Mesenchymal stem cell (in vitro differentiated cells and primary cell): ENCODE measurements at regions not wholly inside any gene's neighbourhood (a gene's known extent, or its start where the extent isn't known, plus 50 kb on each side); places are given as distances from the start of the nearest gene placed in this dataset.

ENCODE experiments used
- DNase-seq: peaks from one replicate; pipeline ENCODE4 v3.0.0-alpha.2; 2013
- H2AFZ ChIP-seq: one replicate; pipeline ENCODE4 v1.6.1; 2013; ENCODE audit warnings: low read depth, mild to moderate bottlenecking, control low read depth, inconsistent platforms, low read length, moderate library complexity
- H2AK5ac ChIP-seq: 2 replicates; pipeline ENCODE4 v1.6.1; 2013; ENCODE audit warnings: low read length, moderate library complexity, mild to moderate bottlenecking, inconsistent platforms; ENCODE audit not compliant: severe bottlenecking
- H2BK120ac ChIP-seq: one replicate; pipeline ENCODE4 v1.6.1; 2013; ENCODE audit warnings: low read depth, mild to moderate bottlenecking, inconsistent platforms, low read length, moderate library complexity
- H2BK12ac ChIP-seq, 2 experiments: one replicate each; pipeline ENCODE4 v1.6.1; 2013; ENCODE audit warnings: inconsistent platforms in 2 of 2, low read length in 2 of 2, mild to moderate bottlenecking in 2 of 2, moderate library complexity in 2 of 2, control low read depth in 1 of 2
- H2BK15ac ChIP-seq: one replicate; pipeline ENCODE4 v1.6.1; 2013; ENCODE audit warnings: mild to moderate bottlenecking, low read depth, inconsistent platforms; ENCODE audit not compliant: poor library complexity, severe bottlenecking
- H2BK5ac ChIP-seq: 2 replicates; pipeline ENCODE4 v1.6.1; 2013; ENCODE audit warnings: low read depth, mild to moderate bottlenecking, low read length, control low read depth, inconsistent platforms; ENCODE audit not compliant: poor library complexity, severe bottlenecking
- H3K14ac ChIP-seq, 2 experiments: one replicate each; pipeline ENCODE4 v1.6.1; 2013; ENCODE audit warnings: inconsistent platforms in 2 of 2, low read length in 2 of 2, control low read depth in 1 of 2, mild to moderate bottlenecking in 1 of 2, moderate library complexity in 1 of 2
- H3K18ac ChIP-seq, 2 experiments: one replicate each; pipeline ENCODE4 v1.6.1; 2013; ENCODE audit warnings: inconsistent platforms in 2 of 2, low read length in 2 of 2, control low read depth in 1 of 2, low read depth in 1 of 2, mild to moderate bottlenecking in 1 of 2
- H3K23ac ChIP-seq, 2 experiments: one replicate each; pipeline ENCODE4 v1.6.1; 2013; ENCODE audit warnings: inconsistent platforms in 2 of 2, low read length in 2 of 2, mild to moderate bottlenecking in 2 of 2, moderate library complexity in 2 of 2, control low read depth in 1 of 2
- H3K27ac ChIP-seq: 2 replicates; pipeline ENCODE4 v1.5.1; 2013; ENCODE audit warnings: mild to moderate bottlenecking, moderate library complexity, low read length, control low read depth, inconsistent platforms; ENCODE audit not compliant: poor library complexity, severe bottlenecking
- H3K27me3 ChIP-seq, 2 experiments: 2 replicates each; pipeline versions ENCODE4 v1.6.1 to v1.7.0; 2013; ENCODE audit warnings: low read length in 2 of 2, mild to moderate bottlenecking in 2 of 2, moderate library complexity in 2 of 2, control low read depth in 1 of 2, inconsistent platforms in 1 of 2; ENCODE audit not compliant: control insufficient read depth in 1 of 2, insufficient read depth in 1 of 2
- H3K36me3 ChIP-seq, 2 experiments: 2 replicates each; pipeline versions ENCODE4 v1.6.1 to v1.7.0; 2013; ENCODE audit warnings: low read length in 2 of 2, control low read depth in 1 of 2, inconsistent platforms in 1 of 2, low read depth in 1 of 2, mild to moderate bottlenecking in 1 of 2; ENCODE audit not compliant: insufficient read depth in 2 of 2, control insufficient read depth in 1 of 2
- H3K4ac ChIP-seq, 2 experiments: one replicate each; pipeline ENCODE4 v1.6.1; 2013; ENCODE audit warnings: inconsistent platforms in 2 of 2, low read length in 2 of 2, mild to moderate bottlenecking in 2 of 2, moderate library complexity in 2 of 2, control low read depth in 1 of 2, low read depth in 1 of 2
- H3K4me1 ChIP-seq: 2 replicates; pipeline ENCODE4 v1.6.1; 2013; ENCODE audit warnings: low read depth, low read length, control low read depth; ENCODE audit not compliant: control insufficient read depth, insufficient read depth
- H3K4me2 ChIP-seq: 2 replicates; pipeline ENCODE4 v1.6.1; 2013; ENCODE audit warnings: low read length, mild to moderate bottlenecking, inconsistent platforms; ENCODE audit not compliant: poor library complexity, severe bottlenecking
- H3K4me3 ChIP-seq, 2 experiments: 2 replicates each; pipeline versions ENCODE4 v1.5.1 to v1.7.0; 2013; ENCODE audit warnings: low read length in 2 of 2, mild to moderate bottlenecking in 2 of 2, control low read depth in 1 of 2, low read depth in 1 of 2; ENCODE audit not compliant: insufficient read depth in 1 of 2
- H3K79me1 ChIP-seq: replicated peaks from 2 replicates; pipeline ENCODE4 v1.6.1; 2013; ENCODE audit warnings: mild to moderate bottlenecking, control low read depth, low read length, inconsistent platforms; ENCODE audit not compliant: poor library complexity, severe bottlenecking
- H3K9ac ChIP-seq: 2 replicates; pipeline ENCODE4 v1.7.0; 2013; ENCODE audit warnings: mild to moderate bottlenecking, low read length, moderate library complexity
- H3K9me3 ChIP-seq: 2 replicates; pipeline ENCODE4 v1.7.0; 2013; ENCODE audit warnings: mild to moderate bottlenecking, low read length; ENCODE audit not compliant: control insufficient read depth
- H4K8ac ChIP-seq: one replicate; pipeline ENCODE4 v1.6.1; 2013; ENCODE audit warnings: inconsistent platforms, mild to moderate bottlenecking, low read length, moderate library complexity
- H4K91ac ChIP-seq: one replicate; pipeline ENCODE4 v1.6.1; 2013; ENCODE audit warnings: mild to moderate bottlenecking, low read length, inconsistent platforms
- WGBS: methylation state at CpG from one replicate; pipeline ENCODE4 v1.1.7; 2013; ENCODE audit warnings: mixed read lengths; 5-methylcytosine and 5-hydroxymethylcytosine counted together

DNA sequence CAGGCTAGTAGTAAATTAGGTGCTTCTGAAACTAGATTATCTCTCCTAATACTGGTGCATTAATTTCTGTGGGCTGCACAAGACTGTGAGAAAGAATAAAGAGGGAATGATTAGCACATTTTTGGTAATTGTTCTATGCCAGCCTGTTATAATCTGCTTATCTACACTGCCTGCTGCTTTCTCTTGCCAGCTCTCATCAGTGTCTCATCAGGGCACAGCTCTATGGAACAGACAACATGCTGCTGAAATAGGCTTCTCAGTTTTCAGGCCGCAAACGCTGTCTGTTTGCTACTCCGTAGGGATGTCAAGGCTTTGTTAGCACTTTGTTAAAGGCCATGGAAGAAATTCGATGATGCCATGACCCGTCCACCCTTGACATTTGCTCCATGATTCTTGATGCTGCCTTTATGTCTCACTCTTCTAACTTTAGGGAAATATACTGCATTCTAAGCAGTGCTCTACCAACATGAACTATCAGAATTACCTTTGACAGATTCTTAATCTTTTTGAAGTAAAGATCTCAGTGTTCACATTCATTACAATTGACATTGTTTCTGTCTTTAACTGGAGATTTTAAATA is 84.0 kb upstream of the PRR20A start:
- H3K4me2 ChIP-seq, result no peak overlapping the region
- 79% methylated on average over 5 of the region's 5 CpGs for WGBS
- no peak overlapping the region for H2BK5ac ChIP-seq
- no peak overlapping the region for H3K9ac ChIP-seq
- H4K8ac ChIP-seq, result no peak overlapping the region
- no peak for DNase-seq
- no peak overlapping the region for H2AK5ac ChIP-seq
- peaks cover 13% of the 10 kb centered on the region for H3K9me3 ChIP-seq
- H2BK12ac ChIP-seq, result no peak overlapping the region
- no peak overlapping the region for H3K27ac ChIP-seq
- H3K23ac ChIP-seq, result no peak overlapping the region
- H3K4me1 ChIP-seq, result no peaks in the 10 kb centered on the region
- no peak overlapping the region for H3K4ac ChIP-seq
- H2BK120ac ChIP-seq, result no peak overlapping the region
- no peak overlapping the region for H3K4me3 ChIP-seq
- H3K79me1 ChIP-seq, result no peaks in the 10 kb centered on the region
- H2BK15ac ChIP-seq, result no peak overlapping the region
- H3K36me3 ChIP-seq, result no peaks in the 10 kb centered on the region
- H3K14ac ChIP-seq, result no peak overlapping the region
- H3K27me3 ChIP-seq, result no peaks in the 10 kb centered on the region
- H3K18ac ChIP-seq, result no peak overlapping the region
- H2AFZ ChIP-seq, result no peak overlapping the region
- H4K91ac ChIP-seq, result no peak overlapping the region

DNA sequence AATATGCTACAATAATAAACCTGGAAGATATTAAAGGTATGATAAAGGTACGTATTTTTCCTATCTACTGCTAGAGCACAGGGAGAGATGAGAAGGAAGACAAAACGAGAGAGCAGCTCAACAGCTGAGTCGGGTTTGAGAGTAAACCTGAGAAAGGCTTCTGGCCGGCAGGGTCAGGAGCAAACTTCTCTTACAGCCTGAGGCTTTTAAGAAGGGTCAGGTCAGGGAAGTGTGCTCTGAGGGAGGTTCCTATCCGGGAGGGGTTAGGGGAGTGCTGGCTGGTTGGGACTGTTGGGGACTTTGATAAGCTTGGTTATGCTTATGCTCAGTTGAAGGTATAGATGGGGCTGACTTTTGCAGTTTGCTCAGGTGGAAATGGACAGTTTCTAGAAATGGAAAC is 77.7 kb upstream of the PRR20A start:
- H3K4ac ChIP-seq, result no peak overlapping the region
- H4K91ac ChIP-seq, result no peak overlapping the region
- DNase-seq, result no peak
- 40% methylated on average over 5 of the region's 5 CpGs for WGBS
- no peak overlapping the region for H3K23ac ChIP-seq
- H3K4me3 ChIP-seq, result no peak overlapping the region
- H2AFZ ChIP-seq, result no peak overlapping the region
- H3K18ac ChIP-seq, result no peak overlapping the region
- no peak overlapping the region for H3K27ac ChIP-seq
- no peak overlapping the region for H2BK12ac ChIP-seq
- H3K79me1 ChIP-seq, result no peaks in the 10 kb centered on the region
- H3K9me3 ChIP-seq, result no peaks in the 10 kb centered on the region
- H3K27me3 ChIP-seq, result no peaks in the 10 kb centered on the region
- H3K36me3 ChIP-seq, result no peaks in the 10 kb centered on the region
- H2AK5ac ChIP-seq, result no peak overlapping the region
- no peaks in the 10 kb centered on the region for H3K4me1 ChIP-seq
- no peak overlapping the region for H2BK5ac ChIP-seq
- H3K4me2 ChIP-seq, result no peak overlapping the region
- H4K8ac ChIP-seq, result no peak overlapping the region
- H2BK15ac ChIP-seq, result no peak overlapping the region
- H2BK120ac ChIP-seq, result no peak overlapping the region
- H3K14ac ChIP-seq, result no peak overlapping the region
- H3K9ac ChIP-seq, result no peak overlapping the region

DNA sequence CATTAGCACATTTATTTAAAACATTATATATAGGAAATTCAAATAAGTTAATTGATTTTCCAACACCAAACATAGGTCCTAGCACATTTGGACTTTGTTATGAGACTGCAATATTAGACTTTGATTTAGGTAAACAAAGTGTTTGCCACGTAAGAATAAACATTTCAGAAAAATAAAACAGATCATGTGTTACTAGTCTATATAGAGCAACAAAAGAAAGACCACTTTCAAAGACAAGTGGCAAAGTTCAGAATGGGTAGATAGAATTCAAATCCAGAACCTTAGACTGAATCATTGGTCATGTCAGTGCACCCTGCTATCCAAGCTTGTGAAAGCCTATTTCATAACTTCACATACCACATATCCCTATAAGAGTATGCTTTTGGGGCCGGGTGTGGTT is 66.7 kb upstream of the PRR20A start:
- H3K9me3 ChIP-seq, result peaks cover 3% of the 10 kb centered on the region
- H3K4me2 ChIP-seq, result no peak overlapping the region
- no peak overlapping the region for H4K8ac ChIP-seq
- H3K23ac ChIP-seq, result no peak overlapping the region
- no peak overlapping the region for H3K27ac ChIP-seq
- no peaks in the 10 kb centered on the region for H3K4me1 ChIP-seq
- no peaks in the 10 kb centered on the region for H3K79me1 ChIP-seq
- no peak for DNase-seq
- no peak overlapping the region for H3K4me3 ChIP-seq
- no peak overlapping the region for H2AK5ac ChIP-seq
- no peak overlapping the region for H3K9ac ChIP-seq
- H3K36me3 ChIP-seq, result no peaks in the 10 kb centered on the region
- no peak overlapping the region for H2BK120ac ChIP-seq
- no peak overlapping the region for H2AFZ ChIP-seq
- no peak overlapping the region for H3K4ac ChIP-seq
- no peaks in the 10 kb centered on the region for H3K27me3 ChIP-seq
- H4K91ac ChIP-seq, result no peak overlapping the region
- H3K18ac ChIP-seq, result no peak overlapping the region
- WGBS, result 50% methylated on average over 1 of the region's 2 CpGs
- no peak overlapping the region for H2BK12ac ChIP-seq
- H2BK15ac ChIP-seq, result no peak overlapping the region
- H2BK5ac ChIP-seq, result no peak overlapping the region
- H3K14ac ChIP-seq, result no peak overlapping the region

DNA sequence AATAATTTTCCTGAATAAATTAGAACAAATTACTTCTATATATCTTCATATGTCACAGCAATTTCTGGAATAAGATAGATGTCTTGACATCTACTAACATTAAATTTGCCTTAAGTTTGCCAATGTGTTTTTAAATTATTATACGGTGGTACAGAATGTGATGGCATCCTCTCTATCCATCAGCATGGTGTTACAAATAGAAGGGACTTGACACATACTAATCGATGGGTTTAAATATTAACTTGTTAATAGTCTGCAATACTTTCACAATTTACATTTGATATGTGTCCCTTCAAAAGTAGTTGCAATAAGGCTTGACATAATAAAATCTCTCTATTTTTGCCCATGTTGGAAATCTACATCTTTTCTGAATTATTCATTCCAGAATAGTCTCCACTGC is 65.1 kb upstream of the PRR20A start:
- Histone ChIP-seq H2BK120ac (no peak overlapping the region), H3K27me3 (no peaks in the 10 kb centered on the region), H3K4me2 (no peak overlapping the region), H2BK15ac (no peak overlapping the region), H4K91ac (no peak overlapping the region), H3K4ac (no peak overlapping the region), H3K14ac (no peak overlapping the region), H3K18ac (no peak overlapping the region), H3K79me1 (no peaks in the 10 kb centered on the region), H3K9ac (no peak overlapping the region), H2BK12ac (no peak overlapping the region), H2AK5ac (no peak overlapping the region), H2AFZ (no peak overlapping the region), H3K9me3 (peaks cover 3% of the 10 kb centered on the region), H3K27ac (no peak overlapping the region), H3K4me1 (no peaks in the 10 kb centered on the region), H4K8ac (no peak overlapping the region), H2BK5ac (no peak overlapping the region), H3K36me3 (no peaks in the 10 kb centered on the region), H3K4me3 (no peak overlapping the region), H3K23ac (no peak overlapping the region)
- DNase-seq, result no peak
- no CpG with 5 or more reads among the region's 2 CpGs for WGBS
